ENCODE measurements at regions not wholly inside any gene's neighbourhood (a gene's known extent, or its start where the extent isn't known, plus 50 kb on each side); places are given as distances from the start of the nearest gene placed in this dataset.

DNA sequence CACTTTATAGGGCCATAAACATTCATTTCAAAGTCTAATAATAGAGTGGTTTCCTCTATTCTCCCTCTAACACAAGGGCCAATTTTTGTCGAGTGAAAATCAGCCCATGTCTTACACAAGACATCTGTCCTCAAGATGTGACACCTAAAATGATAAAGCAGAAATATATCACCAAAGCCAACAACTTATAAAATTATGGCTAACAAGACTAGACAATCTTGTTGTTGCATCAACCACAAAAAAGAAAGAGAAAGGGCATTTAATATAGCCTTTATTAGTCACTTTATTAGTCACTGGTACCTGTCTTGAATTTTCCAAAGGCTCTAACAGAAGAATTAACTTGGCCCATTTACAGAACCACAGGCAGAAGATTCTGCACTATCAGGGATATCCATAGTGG is 161.6 kb downstream of the SMIM20 start:
- TF ChIP-seq CTCF (IDR thresholded peaks at IDR 0.05; ENCODE audit: insufficient read depth, low read length) (no peak), REST (IDR thresholded peaks at IDR 0.05; ENCODE audit: insufficient replicate concordance, low read depth) (no peak), GABPA (IDR thresholded peaks at IDR 0.05; ENCODE audit: low read depth) (no peak), POLR2AphosphoS5 (IDR thresholded peaks at IDR 0.05; ENCODE audit: low read depth) (no peak), SPI1 (IDR thresholded peaks at IDR 0.05; ENCODE audit: borderline replicate concordance, low read depth) (no peak)

Data from HL-60 (cell line).